IMR-90 (cell line): ENCODE measurements at regions not wholly inside any gene's neighbourhood (a gene's known extent, or its start where the extent isn't known, plus 50 kb on each side); places are given as distances from the start of the nearest gene placed in this dataset.

Experiments used
- BHLHE40 ChIP-seq: fragments of 150-350 bp; IDR thresholded peaks from 2 replicates; pipeline ENCODE4 v1.6.1; 2016; ENCODE audit warnings: mild to moderate bottlenecking, low read depth, low read length
- CEBPB ChIP-seq: IDR thresholded peaks from 2 replicates; pipeline ENCODE4 v1.6.1; 2012; ENCODE audit warnings: low read depth, low read length, improper control_type of control experiment
- CHD1 ChIP-seq: IDR thresholded peaks from 2 replicates; pipeline ENCODE4 v1.6.1; 2012; ENCODE audit warnings: low read depth, low read length, improper control_type of control experiment
- FOS ChIP-seq: fragments of 150-350 bp; IDR thresholded peaks from 2 replicates; pipeline ENCODE4 v1.6.1; 2016; ENCODE audit warnings: low read depth, low read length
- MAFK ChIP-seq: IDR thresholded peaks from 2 replicates; pipeline ENCODE4 v1.6.1; 2012; ENCODE audit warnings: low read depth, low read length, improper control_type of control experiment
- MAZ ChIP-seq: IDR thresholded peaks from 2 replicates; pipeline ENCODE4 v1.6.1; 2012; ENCODE audit warnings: low read depth, mild to moderate bottlenecking, low read length, improper control_type of control experiment, moderate library complexity, borderline replicate concordance
- POLR2A ChIP-seq: IDR thresholded peaks from 2 replicates; pipeline ENCODE4 v1.6.1; 2012; ENCODE audit warnings: mild to moderate bottlenecking, low read depth, low read length
- RAD21 ChIP-seq: IDR thresholded peaks from 2 replicates; pipeline ENCODE4 v1.6.1; 2012; ENCODE audit warnings: low read length, improper control_type of control experiment
- RCOR1 ChIP-seq: IDR thresholded peaks from 2 replicates; pipeline ENCODE4 v1.6.1; 2012; ENCODE audit warnings: mild to moderate bottlenecking, low read length, improper control_type of control experiment; ENCODE audit not compliant: insufficient replicate concordance
- RFX5 ChIP-seq: IDR thresholded peaks from 2 replicates; pipeline ENCODE4 v1.8.0; 2012; ENCODE audit warnings: low read depth, mild to moderate bottlenecking, low read length, moderate library complexity
- SMC3 ChIP-seq: fragments of 150-350 bp; IDR thresholded peaks from 2 replicates; pipeline ENCODE4 v1.6.1; 2016; ENCODE audit warnings: low read depth, mild to moderate bottlenecking, antibody characterized with exemption, low read length, moderate library complexity
- TF ChIP-seq, protein P1 (sequence below): conservative IDR thresholded peaks from 2 replicates; pipeline ENCODE4 v1.5.1; 2012; ENCODE audit warnings: mild to moderate bottlenecking, low read depth, low read length, improper control_type of control experiment
- TF ChIP-seq, protein P2 (sequence below): fragments of 150-350 bp; IDR thresholded peaks from 2 replicates; pipeline ENCODE4 v1.6.1; 2017; ENCODE audit warnings: mild to moderate bottlenecking, antibody characterized with exemption, low read length, low read depth

DNA sequence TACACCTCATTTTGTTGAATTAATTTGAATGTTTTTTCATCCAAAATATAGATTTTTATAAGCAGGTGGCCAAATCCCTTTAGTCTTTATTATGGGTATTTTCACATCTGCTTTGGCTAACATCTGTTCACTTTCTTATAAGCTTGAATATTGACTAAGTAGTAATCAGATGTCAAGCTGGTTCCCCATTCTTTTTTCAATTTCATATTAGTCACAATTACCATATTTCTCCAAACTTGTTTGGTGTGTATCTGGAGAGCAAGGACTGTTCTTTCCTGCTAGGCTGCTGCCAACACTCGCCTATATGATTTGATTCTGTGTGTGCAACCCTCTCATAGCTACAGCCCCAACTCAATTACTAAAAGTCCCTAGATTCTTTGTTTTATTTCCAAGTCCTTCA lies 608.5 kb downstream of the PSAT1 start:
- TF ChIP-seq MAZ (no peak), RFX5 (no peak), POLR2A (no peak), RAD21 (no peak), RCOR1 (no peak), CHD1 (no peak), CEBPB (no peak), FOS (no peak), BHLHE40 (no peak), MAFK (no peak), SMC3 (no peak)
- TF ChIP-seq, protein P1, sequence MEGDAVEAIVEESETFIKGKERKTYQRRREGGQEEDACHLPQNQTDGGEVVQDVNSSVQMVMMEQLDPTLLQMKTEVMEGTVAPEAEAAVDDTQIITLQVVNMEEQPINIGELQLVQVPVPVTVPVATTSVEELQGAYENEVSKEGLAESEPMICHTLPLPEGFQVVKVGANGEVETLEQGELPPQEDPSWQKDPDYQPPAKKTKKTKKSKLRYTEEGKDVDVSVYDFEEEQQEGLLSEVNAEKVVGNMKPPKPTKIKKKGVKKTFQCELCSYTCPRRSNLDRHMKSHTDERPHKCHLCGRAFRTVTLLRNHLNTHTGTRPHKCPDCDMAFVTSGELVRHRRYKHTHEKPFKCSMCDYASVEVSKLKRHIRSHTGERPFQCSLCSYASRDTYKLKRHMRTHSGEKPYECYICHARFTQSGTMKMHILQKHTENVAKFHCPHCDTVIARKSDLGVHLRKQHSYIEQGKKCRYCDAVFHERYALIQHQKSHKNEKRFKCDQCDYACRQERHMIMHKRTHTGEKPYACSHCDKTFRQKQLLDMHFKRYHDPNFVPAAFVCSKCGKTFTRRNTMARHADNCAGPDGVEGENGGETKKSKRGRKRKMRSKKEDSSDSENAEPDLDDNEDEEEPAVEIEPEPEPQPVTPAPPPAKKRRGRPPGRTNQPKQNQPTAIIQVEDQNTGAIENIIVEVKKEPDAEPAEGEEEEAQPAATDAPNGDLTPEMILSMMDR: no peak
- TF ChIP-seq, protein P2, sequence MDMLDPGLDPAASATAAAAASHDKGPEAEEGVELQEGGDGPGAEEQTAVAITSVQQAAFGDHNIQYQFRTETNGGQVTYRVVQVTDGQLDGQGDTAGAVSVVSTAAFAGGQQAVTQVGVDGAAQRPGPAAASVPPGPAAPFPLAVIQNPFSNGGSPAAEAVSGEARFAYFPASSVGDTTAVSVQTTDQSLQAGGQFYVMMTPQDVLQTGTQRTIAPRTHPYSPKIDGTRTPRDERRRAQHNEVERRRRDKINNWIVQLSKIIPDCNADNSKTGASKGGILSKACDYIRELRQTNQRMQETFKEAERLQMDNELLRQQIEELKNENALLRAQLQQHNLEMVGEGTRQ: no peak
